ENCODE measurements at regions not wholly inside any gene's neighbourhood (a gene's known extent, or its start where the extent isn't known, plus 50 kb on each side); places are given as distances from the start of the nearest gene placed in this dataset.

- TF ChIP-seq CTCF (conservative IDR thresholded peaks at IDR 0.05; ENCODE audit: low read depth, low read length) (no peak), EZH2 (IDR thresholded peaks at IDR 0.05; ENCODE audit: low read length, unreplicated experiment) (no peak)
Observed at GRCh38 chr6:154653385-154653784, 79.8 kb upstream of the SCAF8 start.
